ENCODE measurements at regions not wholly inside any gene's neighbourhood (a gene's known extent, or its start where the extent isn't known, plus 50 kb on each side); places are given as distances from the start of the nearest gene placed in this dataset.

GRCh38 chr3:117191245-117191644, 481.7 kb downstream of the TUSC7 start:
- no peak overlapping the region for H3K9ac ChIP-seq (ENCODE audit: low read length)
- H3K9me2 ChIP-seq (replicated peaks; ENCODE audit: low read length): no peaks in the 10 kb centered on the region
- H3K4me2 ChIP-seq (ENCODE audit: low read length): no peak overlapping the region
- no peak for DNase-seq
- H3K27ac ChIP-seq (ENCODE audit: low read length): no peak overlapping the region
- H3K36me3 ChIP-seq (ENCODE audit: low read depth, low read length): no peaks in the 10 kb centered on the region
- no peak overlapping the region for H2AFZ ChIP-seq (ENCODE audit: low read length)
- no peak overlapping the region for H3K4me3 ChIP-seq (ENCODE audit: low read length)
- 0 out of 2 replicates have a peak, but pooled peaks cover 14% of the 10 kb centered on the region for H3K9me3 ChIP-seq (ENCODE audit: low read length)
- no peaks in the 10 kb centered on the region for H4K20me1 ChIP-seq (ENCODE audit: low read length)
- BruUV-seq (replicated peaks): no TSS peak
- intact Hi-C loops (cut with micrococcal nuclease): no loop called here
- no peaks in the 10 kb centered on the region for H3K27me3 ChIP-seq (ENCODE audit: low read length)
- TF ChIP-seq EZH2 (IDR thresholded peaks at IDR 0.05; ENCODE audit: low read length, unreplicated experiment): no peak
- no peak for TF ChIP-seq CTCF (conservative IDR thresholded peaks at IDR 0.05; ENCODE audit: low read depth, low read length)
- TF ChIP-seq EZH2phosphoT487 (IDR thresholded peaks at IDR 0.05; ENCODE audit: borderline replicate concordance, low read length): no peak
- no peaks in the 10 kb centered on the region for H3K4me1 ChIP-seq (ENCODE audit: insufficient read depth, low read length)
- ChIA-PET POLR2A (ENCODE audit: unreplicated experiment) (no interaction called here), CTCF (no interaction called here)
- H3F3A ChIP-seq (ENCODE audit: low read length, unreplicated experiment): no peaks in the 10 kb centered on the region
- no peaks in the 10 kb centered on the region for H3K79me2 ChIP-seq (ENCODE audit: low read length)
- ATAC-seq: no peak

- Histone ChIP-seq H2AFZ (ENCODE audit: low read length) (no peak overlapping the region), H3K27ac (ENCODE audit: low read length) (no peak overlapping the region), H4K20me1 (ENCODE audit: low read length) (no peaks in the 10 kb centered on the region), H3K9me3 (ENCODE audit: low read length) (0 out of 2 replicates have a peak, but pooled peaks cover 14% of the 10 kb centered on the region), H3F3A (ENCODE audit: low read length, unreplicated experiment) (no peaks in the 10 kb centered on the region), H3K79me2 (ENCODE audit: low read length) (no peaks in the 10 kb centered on the region), H3K27me3 (ENCODE audit: low read length) (no peaks in the 10 kb centered on the region), H3K4me3 (ENCODE audit: low read length) (no peak overlapping the region), H3K4me1 (ENCODE audit: insufficient read depth, low read length) (no peaks in the 10 kb centered on the region), H3K36me3 (ENCODE audit: low read depth, low read length) (no peaks in the 10 kb centered on the region), H3K4me2 (ENCODE audit: low read length) (no peak overlapping the region), H3K9me2 (replicated peaks; ENCODE audit: low read length) (no peaks in the 10 kb centered on the region), H3K9ac (ENCODE audit: low read length) (no peak overlapping the region)
- no peak for TF ChIP-seq EZH2phosphoT487 (IDR thresholded peaks at IDR 0.05; ENCODE audit: borderline replicate concordance, low read length)
- no peak for TF ChIP-seq EZH2 (IDR thresholded peaks at IDR 0.05; ENCODE audit: low read length, unreplicated experiment)
- no peak for TF ChIP-seq CTCF (conservative IDR thresholded peaks at IDR 0.05; ENCODE audit: low read depth, low read length)
- no peak for ATAC-seq
- BruUV-seq (replicated peaks): no TSS peak
- intact Hi-C loops (cut with micrococcal nuclease): no loop called here
- CTCF ChIA-PET: no interaction called here
- no peak for DNase-seq
- POLR2A ChIA-PET (ENCODE audit: unreplicated experiment): no interaction called here
Measured at GRCh38 chr3:117192888-117193287, 483.3 kb downstream of the TUSC7 start.

- intact Hi-C loops (cut with micrococcal nuclease): no loop called here
- Histone ChIP-seq H3K4me3 (ENCODE audit: low read length) (no peak overlapping the region), H3K27ac (ENCODE audit: low read length) (no peak overlapping the region), H3F3A (ENCODE audit: low read length, unreplicated experiment) (no peaks in the 10 kb centered on the region), H3K79me2 (ENCODE audit: low read length) (no peaks in the 10 kb centered on the region), H3K27me3 (ENCODE audit: low read length) (no peaks in the 10 kb centered on the region), H3K9ac (ENCODE audit: low read length) (no peak overlapping the region), H3K9me2 (replicated peaks; ENCODE audit: low read length) (no peaks in the 10 kb centered on the region), H3K9me3 (ENCODE audit: low read length) (0 out of 2 replicates have a peak, but pooled peaks cover 11% of the 10 kb centered on the region), H3K36me3 (ENCODE audit: low read depth, low read length) (no peaks in the 10 kb centered on the region), H3K4me1 (ENCODE audit: insufficient read depth, low read length) (no peaks in the 10 kb centered on the region), H4K20me1 (ENCODE audit: low read length) (no peaks in the 10 kb centered on the region), H3K4me2 (ENCODE audit: low read length) (no peak overlapping the region), H2AFZ (ENCODE audit: low read length) (no peak overlapping the region)
- DNase-seq (no peak), ATAC-seq (no peak)
- POLR2A ChIA-PET (ENCODE audit: unreplicated experiment): no interaction called here
- no peak for TF ChIP-seq CTCF (conservative IDR thresholded peaks at IDR 0.05; ENCODE audit: low read depth, low read length)
- no peak for TF ChIP-seq EZH2phosphoT487 (IDR thresholded peaks at IDR 0.05; ENCODE audit: borderline replicate concordance, low read length)
- no peak for TF ChIP-seq EZH2 (IDR thresholded peaks at IDR 0.05; ENCODE audit: low read length, unreplicated experiment)
- BruUV-seq (replicated peaks): no TSS peak
- CTCF ChIA-PET: no interaction called here
Measured at GRCh38 chr3:117193390-117193789, 483.8 kb downstream of the TUSC7 start.

Data from PC-3 (cell line).